KMS-11 (cell line): ENCODE measurements at regions not wholly inside any gene's neighbourhood (a gene's known extent, or its start where the extent isn't known, plus 50 kb on each side); places are given as distances from the start of the nearest gene placed in this dataset.

ENCODE experiments used
- H2AFZ ChIP-seq: fragments of 200-600 bp; sonication (generic); 2 replicates; pipeline ENCODE4 v1.6.1; 2016; ENCODE audit warnings: antibody characterized with exemption, mixed run types, low read depth
- H3K27ac ChIP-seq: fragments of 200-600 bp; sonication (generic); 2 replicates; pipeline ENCODE4 v1.6.1; 2016; ENCODE audit warnings: mild to moderate bottlenecking, mixed run types
- H3K27me3 ChIP-seq: fragments of 200-600 bp; sonication (generic); 2 replicates; pipeline ENCODE4 v1.6.1; 2017; ENCODE audit warnings: mild to moderate bottlenecking, low read depth, mixed run types, moderate library complexity; ENCODE audit not compliant: insufficient read depth
- H3K36me3 ChIP-seq: fragments of 200-600 bp; sonication (generic); 2 replicates; pipeline ENCODE4 v1.6.1; 2017; ENCODE audit warnings: mild to moderate bottlenecking, mixed run types; ENCODE audit not compliant: insufficient read depth
- H3K4me1 ChIP-seq: fragments of 200-600 bp; sonication (generic); 2 replicates; pipeline ENCODE4 v1.6.1; 2016; ENCODE audit warnings: mild to moderate bottlenecking, low read depth, mixed run types; ENCODE audit not compliant: poor library complexity, severe bottlenecking
- H3K4me2 ChIP-seq: fragments of 200-600 bp; sonication (generic); 2 replicates; pipeline ENCODE4 v1.7.0; 2016; ENCODE audit warnings: mild to moderate bottlenecking, mixed run types
- H3K4me3 ChIP-seq: fragments of 200-600 bp; sonication (generic); IDR thresholded peaks from 2 replicates; pipeline ENCODE4 v1.6.1; 2017; ENCODE audit warnings: low read depth, low read length, mixed read lengths; ENCODE audit not compliant: insufficient read depth
- H3K79me2 ChIP-seq: fragments of 200-600 bp; sonication (generic); 2 replicates; pipeline ENCODE4 v1.6.1; 2016; ENCODE audit warnings: low read depth, mixed run types; ENCODE audit not compliant: insufficient read depth
- H3K9ac ChIP-seq: fragments of 200-600 bp; sonication (generic); 2 replicates; pipeline ENCODE4 v1.6.1; 2016; ENCODE audit warnings: mild to moderate bottlenecking, mixed run types
- H4K20me1 ChIP-seq: fragments of 200-600 bp; sonication (generic); 2 replicates; pipeline ENCODE4 v1.6.1; 2016; ENCODE audit warnings: mild to moderate bottlenecking, mixed run types; ENCODE audit not compliant: insufficient read depth
- CTCF ChIP-seq: fragments of 200-600 bp; sonication (generic); conservative IDR thresholded peaks from 2 replicates; pipeline ENCODE4 v1.6.1; 2017; ENCODE audit warnings: low read depth, mild to moderate bottlenecking, antibody characterized with exemption, low read length, moderate library complexity, mixed read lengths

GRCh38 chr4:138494116-138494515 is 252.0 kb upstream of the SLC7A11 start:
- Histone ChIP-seq H3K27me3 (no peaks in the 10 kb centered on the region), H3K4me1 (no peaks in the 10 kb centered on the region), H3K79me2 (no peaks in the 10 kb centered on the region), H3K27ac (no peak overlapping the region), H4K20me1 (no peaks in the 10 kb centered on the region), H3K4me3 (no peak overlapping the region), H2AFZ (no peak overlapping the region), H3K9ac (no peak overlapping the region), H3K36me3 (no peaks in the 10 kb centered on the region), H3K4me2 (no peak overlapping the region)
- no peak for TF ChIP-seq CTCF

- Histone ChIP-seq H3K4me1 (no peaks in the 10 kb centered on the region), H3K4me3 (no peak overlapping the region), H3K27ac (no peak overlapping the region), H3K79me2 (no peaks in the 10 kb centered on the region), H3K27me3 (no peaks in the 10 kb centered on the region), H3K9ac (no peak overlapping the region), H4K20me1 (no peaks in the 10 kb centered on the region), H3K36me3 (no peaks in the 10 kb centered on the region), H2AFZ (no peak overlapping the region), H3K4me2 (no peak overlapping the region)
- no peak for TF ChIP-seq CTCF
These were observed 250.0 kb upstream of the SLC7A11 start for GRCh38 chr4:138492176-138492575.

GRCh38 chr4:138488533-138488932 is 246.4 kb upstream of the SLC7A11 start:
- no peak for TF ChIP-seq CTCF
- H3K9ac ChIP-seq: no peak overlapping the region

GRCh38 chr4:138487670-138488069 is 245.5 kb upstream of the SLC7A11 start:
- H2AFZ ChIP-seq: no peak overlapping the region
- H3K79me2 ChIP-seq: no peaks in the 10 kb centered on the region
- H3K9ac ChIP-seq: no peak overlapping the region
- H4K20me1 ChIP-seq: no peaks in the 10 kb centered on the region
- no peak for TF ChIP-seq CTCF
- no peaks in the 10 kb centered on the region for H3K27me3 ChIP-seq
- H3K4me1 ChIP-seq: no peaks in the 10 kb centered on the region
- H3K27ac ChIP-seq: no peak overlapping the region
- H3K4me2 ChIP-seq: no peak overlapping the region
- H3K36me3 ChIP-seq: no peaks in the 10 kb centered on the region
- H3K4me3 ChIP-seq: no peak overlapping the region

More at GRCh38 chr4:138488533-138488932, 246.4 kb upstream of the SLC7A11 start:
- Histone ChIP-seq H3K36me3 (no peaks in the 10 kb centered on the region), H3K4me1 (no peaks in the 10 kb centered on the region), H3K27ac (no peak overlapping the region), H2AFZ (no peak overlapping the region), H3K4me3 (no peak overlapping the region), H4K20me1 (no peaks in the 10 kb centered on the region), H3K4me2 (no peak overlapping the region), H3K79me2 (no peaks in the 10 kb centered on the region), H3K27me3 (no peaks in the 10 kb centered on the region)
